Right cardiac atrium (tissue), 5 donors: ENCODE measurements at regions not wholly inside any gene's neighbourhood (a gene's known extent, or its start where the extent isn't known, plus 50 kb on each side); places are given as distances from the start of the nearest gene placed in this dataset.
"Not testable (repeated sequence)": the region's sequence is repeated elsewhere in the genome, so short reads cannot be mapped to it uniquely, and the experiment has no call there.

ENCODE experiments used
- ATAC-seq, 2 donors: fragments of 200-7000 bp; cut with Tn5 transposase; one replicate each; pipeline versions ENCODE4 v1.8.0 to v1.9.1; 2020; ENCODE audit warnings: moderate library complexity in 2 of 2, mild to moderate bottlenecking in 1 of 2
- DNase-seq, 3 donors: peaks; one replicate each; pipeline ENCODE4 v3.0.0-alpha.2; 2020
- H3K27ac ChIP-seq: one replicate; pipeline ENCODE4 v1.5.1; 2013; ENCODE audit warnings: mild to moderate bottlenecking, low read length, control low read depth, moderate library complexity
- H3K27me3 ChIP-seq: one replicate; pipeline ENCODE4 v1.6.1; 2013; ENCODE audit not compliant: control insufficient read depth, insufficient read depth
- H3K4me1 ChIP-seq: one replicate; pipeline ENCODE4 v1.6.1; 2013; ENCODE audit warnings: low read length; ENCODE audit not compliant: control insufficient read depth, insufficient read depth
- H3K4me3 ChIP-seq: one replicate; pipeline ENCODE4 v1.5.1; 2013; ENCODE audit warnings: low read length, control low read depth
- H3K9me3 ChIP-seq: one replicate; pipeline ENCODE4 v1.6.1; 2013; ENCODE audit warnings: low read length; ENCODE audit not compliant: control insufficient read depth
- WGBS: extraction: QIAGEN DNeasy Blood & Tissue Kit; methylation state at CpG from one replicate; pipeline ENCODE4 v1.1.7; 2013; 5-methylcytosine and 5-hydroxymethylcytosine counted together
- intact Hi-C, 4 donors: fragments of 100-400 bp; cut with DNase I; formaldehyde crosslinking; loops; one replicate each; pipeline versions ENCODE4 v1.11.0 to v1.14.0; 2022 to 2023
- donor health status: healthy with polysubstance abuse.
- donor health status: DM: no; HTN: yes; CAD: no.
- donor health status: DM: no; HTN: no; CAD: no.
- donor health status: DM: no; HTN: yes; CAD: no; lungs with severe emphysema.
- donor health status: DM: yes; HTN: yes; CAD: no.

- H3K4me3 ChIP-seq = no peak overlapping the region
- 75% methylated on average over 10 of the region's 10 CpGs for WGBS
- intact Hi-C loops = no loop called here
- ATAC-seq (no peak), DNase-seq (peak in 1 of 3 donors; percentile 8)
- H3K9me3 ChIP-seq = no peaks in the 10 kb centered on the region
- H3K27ac ChIP-seq = no peak overlapping the region
- H3K4me1 ChIP-seq = no peaks in the 10 kb centered on the region
- no peaks in the 10 kb centered on the region for H3K27me3 ChIP-seq
Measured at GRCh38 chr11:70593446-70593983, 195.2 kb downstream of the CTTN start.

DNA sequence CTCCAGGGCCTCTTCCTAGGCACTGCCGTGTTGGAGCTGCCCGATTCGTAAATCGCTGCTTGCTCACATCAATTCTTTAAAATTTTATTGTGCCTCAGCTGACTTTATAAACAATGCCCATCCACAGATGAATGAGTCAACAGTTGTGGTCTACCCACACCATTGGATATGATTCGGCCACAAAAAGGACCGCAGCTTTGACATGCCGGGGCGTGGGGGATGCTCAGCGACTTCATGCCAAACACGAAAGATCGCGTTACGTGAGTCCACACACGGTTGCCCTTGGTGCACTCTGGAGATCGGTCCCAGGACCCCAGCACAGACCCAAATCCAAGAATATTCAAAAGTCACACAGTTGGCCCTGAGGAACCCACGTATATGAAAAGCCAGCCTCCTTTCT is 195.7 kb downstream of the CTTN start:
- WGBS = 92% methylated on average over 16 of the region's 16 CpGs

GRCh38 chr11:70594606-70595005 is 196.3 kb downstream of the CTTN start:
- Histone ChIP-seq H3K27ac (no peak overlapping the region), H3K4me3 (no peak overlapping the region), H3K27me3 (no peaks in the 10 kb centered on the region), H3K4me1 (no peaks in the 10 kb centered on the region), H3K9me3 (no peaks in the 10 kb centered on the region)
- ATAC-seq (no peak), DNase-seq (peak in 1 of 3 donors; percentile 7)
- intact Hi-C loops = no loop called here
- 91% methylated on average over 10 of the region's 10 CpGs for WGBS

More for the DNA sequence above, 195.7 kb downstream of the CTTN start:
- no peaks in the 10 kb centered on the region for H3K4me1 ChIP-seq
- DNase-seq = peak in 1 of 3 donors; percentile 7
- H3K27ac ChIP-seq = no peak overlapping the region
- no peaks in the 10 kb centered on the region for H3K27me3 ChIP-seq
- no peak for ATAC-seq
- H3K4me3 ChIP-seq = no peak overlapping the region
- H3K9me3 ChIP-seq = no peaks in the 10 kb centered on the region
- intact Hi-C loops = no loop called here

- intact Hi-C loops = no loop called here
- Histone ChIP-seq H3K27ac (no peak overlapping the region), H3K4me1 (no peaks in the 10 kb centered on the region), H3K27me3 (no peaks in the 10 kb centered on the region), H3K9me3 (no peaks in the 10 kb centered on the region), H3K4me3 (no peak overlapping the region)
- ATAC-seq (no peak), DNase-seq (peak in 1 of 3 donors; percentile 11)
- 92% methylated on average over 13 of the region's 13 CpGs for WGBS
Measured at GRCh38 chr11:70595016-70595415, 196.7 kb downstream of the CTTN start.

GRCh38 chr11:70595452-70595851 is 197.1 kb downstream of the CTTN start:
- peak in 1 of 3 donors; percentile 24 for DNase-seq
- no peak for ATAC-seq

GRCh38 chr11:70596091-70596490 is 197.8 kb downstream of the CTTN start:
- intact Hi-C loops = no loop called here
- no peaks in the 10 kb centered on the region for H3K4me1 ChIP-seq
- ATAC-seq (no peak), DNase-seq (peak in 1 of 3 donors; percentile 20)
- WGBS = 76% methylated on average over 9 of the region's 9 CpGs
- no peak overlapping the region for H3K27ac ChIP-seq
- no peaks in the 10 kb centered on the region for H3K27me3 ChIP-seq
- H3K9me3 ChIP-seq = no peaks in the 10 kb centered on the region
- H3K4me3 ChIP-seq = no peak overlapping the region

More at GRCh38 chr11:70595452-70595851, 197.1 kb downstream of the CTTN start:
- no peaks in the 10 kb centered on the region for H3K4me1 ChIP-seq
- H3K27ac ChIP-seq = no peak overlapping the region
- intact Hi-C loops = no loop called here
- no peak overlapping the region for H3K4me3 ChIP-seq
- 57% methylated on average over 12 of the region's 12 CpGs for WGBS
- H3K27me3 ChIP-seq = no peaks in the 10 kb centered on the region
- H3K9me3 ChIP-seq = no peaks in the 10 kb centered on the region

- Histone ChIP-seq H3K27ac (no peak overlapping the region), H3K4me1 (no peaks in the 10 kb centered on the region), H3K27me3 (no peaks in the 10 kb centered on the region), H3K4me3 (no peak overlapping the region), H3K9me3 (no peaks in the 10 kb centered on the region)
- intact Hi-C loops = no loop called here
- ATAC-seq (no peak), DNase-seq (no peak)
- 93% methylated on average over 10 of the region's 10 CpGs for WGBS
Measured at GRCh38 chr11:70597006-70597555, 198.8 kb downstream of the CTTN start.

DNA sequence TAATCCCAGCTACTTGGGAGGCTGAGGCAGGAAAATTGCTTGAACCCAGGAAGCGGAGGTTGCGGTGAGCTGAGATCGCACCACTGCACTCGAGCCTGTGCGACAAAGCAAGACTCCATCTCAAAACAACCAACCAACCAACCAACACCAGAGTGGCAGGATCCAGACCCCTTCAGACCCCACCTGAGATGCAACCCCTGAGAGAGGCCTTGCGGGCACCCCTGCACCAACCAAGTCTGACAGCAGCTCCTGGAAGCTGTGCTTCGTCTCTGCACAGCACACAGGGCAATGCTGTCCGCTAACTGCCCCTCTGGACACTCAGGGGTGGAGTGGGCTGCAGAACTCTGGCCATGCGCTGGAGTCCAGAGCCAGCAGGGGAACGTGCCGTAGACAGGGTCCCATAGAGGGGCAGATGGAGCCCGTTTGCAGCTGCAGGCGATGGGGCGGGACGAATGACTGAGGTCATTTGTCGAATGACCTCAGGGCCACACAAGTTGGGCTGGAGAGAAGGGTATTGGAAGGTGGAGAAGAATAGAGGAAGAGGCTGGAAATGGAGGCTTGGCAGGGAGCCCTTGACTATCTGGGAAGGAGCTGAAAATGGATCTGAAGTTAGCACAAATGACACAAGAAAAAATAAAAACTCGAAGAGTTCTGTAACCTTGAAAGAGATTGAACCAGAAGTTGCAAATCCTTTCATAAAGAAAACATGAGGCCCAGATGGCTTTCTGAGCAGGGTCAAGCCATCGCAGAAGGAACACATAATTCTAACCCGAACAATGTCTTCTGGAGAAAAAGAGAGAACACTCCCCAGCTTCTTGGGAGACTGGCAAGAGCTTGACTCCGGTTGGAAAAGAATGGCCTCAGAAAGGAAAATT is 199.7 kb downstream of the CTTN start:
- Histone ChIP-seq H3K4me3 (no peak overlapping the region), H3K9me3 (no peaks in the 10 kb centered on the region), H3K4me1 (no peaks in the 10 kb centered on the region), H3K27me3 (no peaks in the 10 kb centered on the region), H3K27ac (no peak overlapping the region)
- intact Hi-C loops = no loop called here
- 77% methylated on average over 20 of the region's 20 CpGs for WGBS
- no peak for DNase-seq
- no peak for ATAC-seq

DNA sequence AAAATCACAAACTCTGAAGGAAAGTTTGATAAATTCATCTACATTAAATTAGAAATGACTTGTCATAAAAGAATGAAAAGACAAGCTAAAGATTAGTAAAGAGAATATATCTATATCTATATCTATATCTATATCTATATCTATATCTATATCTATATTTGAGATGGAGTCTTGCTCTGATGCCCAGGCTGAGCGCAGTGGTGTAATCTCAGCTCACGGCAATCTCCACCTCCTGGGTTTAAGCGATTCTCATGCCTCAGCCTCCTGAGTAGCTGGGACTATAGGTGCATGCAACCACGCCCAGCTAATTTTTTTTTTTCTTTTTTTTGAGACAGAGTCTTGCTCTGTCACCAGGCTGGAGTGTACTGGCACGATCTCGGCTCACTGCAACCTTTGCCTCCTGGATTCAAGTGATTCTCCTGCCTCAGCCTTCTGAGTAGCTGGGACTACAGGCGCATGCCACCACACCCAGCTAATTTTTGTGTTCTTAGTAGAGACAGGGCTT is 202.6 kb downstream of the CTTN start:
- H3K4me1 ChIP-seq, intact Hi-C loops, H3K27me3 ChIP-seq, DNase-seq, H3K4me3 ChIP-seq, H3K9me3 ChIP-seq, ATAC-seq, H3K27ac ChIP-seq: not testable (repeated sequence)
- WGBS = 84% methylated on average over 7 of the region's 7 CpGs

GRCh38 chr11:70601861-70602538 is 203.7 kb downstream of the CTTN start:
- no peak for ATAC-seq
- Histone ChIP-seq H3K27me3 (no peaks in the 10 kb centered on the region), H3K4me1 (no peaks in the 10 kb centered on the region), H3K9me3 (no peaks in the 10 kb centered on the region), H3K27ac (no peak overlapping the region), H3K4me3 (no peak overlapping the region)
- no peak for DNase-seq
- intact Hi-C loops = no loop called here
- 66% methylated on average over 11 of the region's 11 CpGs for WGBS
